Activated CD4-positive, alpha-beta memory T cell treated with anti-CD3 and anti-CD28 coated beads for 36 hours (primary cell): ENCODE measurements at regions not wholly inside any gene's neighbourhood (a gene's known extent, or its start where the extent isn't known, plus 50 kb on each side); places are given as distances from the start of the nearest gene placed in this dataset.

Experiments
- CTCF ChIA-PET: fragments of 350-600 bp; sonication (Branson Sonifier 250); formaldehyde crosslinking; loops from one replicate; lab custom pipeline; 2021; ENCODE audit warnings: antibody characterized with exemption, inconsistent platforms; lab: Charles Lee
- POLR2A ChIA-PET: fragments of 350-600 bp; sonication (Branson Sonifier 250); formaldehyde crosslinking; loops from one replicate; lab custom pipeline; 2021; ENCODE audit warnings: antibody characterized with exemption; lab: Charles Lee
- DNase-seq: peaks from one replicate; pipeline ENCODE4 v3.0.0-alpha.2; 2020
- H3K27ac Mint-ChIP-seq: one replicate; pipeline ENCODE4 v1.8.0; 2021; ENCODE audit warnings: mixed read lengths
- H3K27me3 Mint-ChIP-seq: one replicate; pipeline ENCODE4 v1.8.0; 2021; ENCODE audit warnings: mixed read lengths
- H3K36me3 Mint-ChIP-seq: one replicate; pipeline ENCODE4 v1.8.0; 2021; ENCODE audit warnings: mixed read lengths
- H3K4me1 Mint-ChIP-seq: one replicate; pipeline ENCODE4 v1.8.0; 2021; ENCODE audit warnings: low read depth, mixed read lengths
- H3K4me3 Mint-ChIP-seq: one replicate; pipeline ENCODE4 v1.8.0; 2021; ENCODE audit warnings: mild to moderate bottlenecking, mixed read lengths
- H3K9me3 Mint-ChIP-seq: one replicate; pipeline ENCODE4 v1.8.0; 2021; ENCODE audit warnings: mixed read lengths
- intact Hi-C: fragments of 100-400 bp; cut with micrococcal nuclease; formaldehyde crosslinking; loops from one replicate; pipeline ENCODE4 v1.15.1; 2023

GRCh38 chr18:38350141-38350540 is 784.5 kb upstream of the CELF4 start:
- H3K36me3 Mint-ChIP-seq = no peaks in the 10 kb centered on the region
- POLR2A ChIA-PET = no interaction called here
- H3K4me3 Mint-ChIP-seq = no peak overlapping the region
- no peaks in the 10 kb centered on the region for H3K4me1 Mint-ChIP-seq
- peaks cover 2% of the 10 kb centered on the region for H3K9me3 Mint-ChIP-seq
- H3K27me3 Mint-ChIP-seq = no peaks in the 10 kb centered on the region
- DNase-seq = no peak
- intact Hi-C loops = no loop called here
- CTCF ChIA-PET = no interaction called here
- H3K27ac Mint-ChIP-seq = no peak overlapping the region

DNA sequence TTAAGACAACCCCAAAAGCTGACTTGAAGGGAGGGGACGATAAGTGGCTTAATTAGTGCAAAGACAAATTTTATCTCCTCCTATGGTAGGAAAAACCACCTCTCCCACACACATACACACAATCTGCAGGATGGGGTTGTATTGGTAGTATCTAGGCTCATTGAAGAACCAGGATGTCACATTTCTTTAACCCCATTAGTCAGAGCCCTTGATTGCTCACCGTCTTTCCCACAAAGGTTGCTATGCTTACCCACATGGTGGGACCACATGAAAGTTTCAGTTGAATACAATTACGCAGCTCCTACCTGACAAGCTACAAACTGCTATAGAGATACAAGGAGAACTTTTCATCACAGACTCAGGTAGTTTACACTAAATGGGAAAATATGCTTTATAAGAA is 765.0 kb upstream of the CELF4 start:
- peaks cover 3% of the 10 kb centered on the region for H3K9me3 Mint-ChIP-seq
- H3K36me3 Mint-ChIP-seq = no peaks in the 10 kb centered on the region
- no peak overlapping the region for H3K27ac Mint-ChIP-seq
- CTCF ChIA-PET = no interaction called here
- H3K27me3 Mint-ChIP-seq = no peaks in the 10 kb centered on the region
- intact Hi-C loops = no loop called here
- DNase-seq = no peak
- H3K4me3 Mint-ChIP-seq = no peak overlapping the region
- POLR2A ChIA-PET = no interaction called here
- no peaks in the 10 kb centered on the region for H3K4me1 Mint-ChIP-seq

GRCh38 chr18:38329145-38329544 is 763.5 kb upstream of the CELF4 start:
- ChIA-PET CTCF (no interaction called here), POLR2A (no interaction called here)
- intact Hi-C loops = no loop called here

DNA sequence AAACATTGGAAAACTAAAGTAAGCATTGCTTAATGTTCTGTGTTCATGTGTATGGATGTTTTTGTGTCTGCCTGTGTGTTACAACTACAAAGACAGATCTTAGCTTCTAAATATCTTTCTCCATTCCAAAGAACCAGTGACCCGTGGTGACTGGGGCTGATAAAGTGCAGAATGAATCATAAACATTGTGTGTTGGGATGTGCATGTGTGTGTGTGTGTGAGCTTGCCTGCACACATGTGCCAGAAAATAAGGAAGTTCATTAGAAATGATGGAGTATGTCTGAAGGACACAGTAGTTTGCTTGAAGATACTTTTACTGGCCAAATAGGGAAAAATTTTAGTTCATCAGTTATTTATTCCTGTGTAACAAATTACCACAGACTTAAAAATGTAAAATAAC is 756.6 kb upstream of the CELF4 start:
- Mint-ChIP-seq H3K4me1 (no peaks in the 10 kb centered on the region), H3K27me3 (no peaks in the 10 kb centered on the region)
- intact Hi-C loops = no loop called here

More at GRCh38 chr18:38329145-38329544, 763.5 kb upstream of the CELF4 start:
- Mint-ChIP-seq H3K27ac (no peak overlapping the region), H3K36me3 (no peaks in the 10 kb centered on the region), H3K4me3 (no peak overlapping the region), H3K9me3 (peaks cover 7% of the 10 kb centered on the region), H3K4me1 (no peaks in the 10 kb centered on the region), H3K27me3 (no peaks in the 10 kb centered on the region)
- DNase-seq = no peak

GRCh38 chr18:38321262-38321661 is 755.7 kb upstream of the CELF4 start:
- H3K36me3 Mint-ChIP-seq = no peaks in the 10 kb centered on the region

More for the DNA sequence above, 756.6 kb upstream of the CELF4 start:
- H3K36me3 Mint-ChIP-seq = no peaks in the 10 kb centered on the region
- peaks cover 4% of the 10 kb centered on the region for H3K9me3 Mint-ChIP-seq
- H3K4me3 Mint-ChIP-seq = no peak overlapping the region
- ChIA-PET CTCF (no interaction called here), POLR2A (no interaction called here)
- no peak overlapping the region for H3K27ac Mint-ChIP-seq
- no peak for DNase-seq

GRCh38 chr18:38318416-38318815 is 752.8 kb upstream of the CELF4 start:
- Mint-ChIP-seq H3K4me3 (no peak overlapping the region), H3K4me1 (no peaks in the 10 kb centered on the region), H3K36me3 (no peaks in the 10 kb centered on the region), H3K27me3 (no peaks in the 10 kb centered on the region), H3K9me3 (peaks cover 5% of the 10 kb centered on the region), H3K27ac (no peak overlapping the region)
- ChIA-PET CTCF (no interaction called here), POLR2A (no interaction called here)
- no peak for DNase-seq
- intact Hi-C loops = no loop called here

More at GRCh38 chr18:38321262-38321661, 755.7 kb upstream of the CELF4 start:
- Mint-ChIP-seq H3K27me3 (no peaks in the 10 kb centered on the region), H3K9me3 (peaks cover 4% of the 10 kb centered on the region), H3K27ac (no peak overlapping the region), H3K4me1 (no peaks in the 10 kb centered on the region), H3K4me3 (no peak overlapping the region)
- ChIA-PET CTCF (no interaction called here), POLR2A (no interaction called here)
- intact Hi-C loops = no loop called here
- DNase-seq = no peak

GRCh38 chr18:38313831-38314230 is 748.2 kb upstream of the CELF4 start:
- intact Hi-C loops = no loop called here
- Mint-ChIP-seq H3K36me3 (no peaks in the 10 kb centered on the region), H3K4me3 (no peak overlapping the region), H3K4me1 (no peaks in the 10 kb centered on the region), H3K9me3 (peaks cover 8% of the 10 kb centered on the region), H3K27ac (no peak overlapping the region), H3K27me3 (no peaks in the 10 kb centered on the region)
- ChIA-PET POLR2A (no interaction called here), CTCF (no interaction called here)
- DNase-seq = no peak

DNA sequence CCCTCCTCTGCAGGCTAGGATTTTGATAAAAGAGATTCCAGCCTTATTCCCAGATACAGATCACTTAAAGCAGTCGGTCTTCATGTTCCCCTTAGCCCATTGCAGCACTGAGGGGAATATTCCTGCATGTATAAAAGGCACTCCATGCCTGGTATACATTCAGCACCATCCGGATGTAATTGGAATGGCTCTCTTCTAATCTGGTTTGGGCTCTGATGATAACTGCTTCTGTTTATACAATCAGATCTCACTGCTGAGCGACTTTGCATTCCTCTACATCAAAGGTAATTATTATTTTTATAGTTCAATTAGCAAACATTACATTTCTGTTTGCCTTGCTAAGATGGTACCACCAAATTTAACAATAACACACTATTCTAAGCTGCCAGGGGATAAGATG is 746.9 kb upstream of the CELF4 start:
- Mint-ChIP-seq H3K4me3 (no peak overlapping the region), H3K4me1 (no peaks in the 10 kb centered on the region), H3K36me3 (no peaks in the 10 kb centered on the region), H3K27ac (no peak overlapping the region), H3K9me3 (peaks cover 8% of the 10 kb centered on the region), H3K27me3 (no peaks in the 10 kb centered on the region)
- intact Hi-C loops = no loop called here
- no peak for DNase-seq
- POLR2A ChIA-PET = no interaction called here
- CTCF ChIA-PET = no interaction called here

GRCh38 chr18:38310936-38311335 is 745.3 kb upstream of the CELF4 start:
- peaks cover 8% of the 10 kb centered on the region for H3K9me3 Mint-ChIP-seq
- intact Hi-C loops = no loop called here
- H3K27ac Mint-ChIP-seq = no peak overlapping the region
- no peaks in the 10 kb centered on the region for H3K36me3 Mint-ChIP-seq
- H3K27me3 Mint-ChIP-seq = no peaks in the 10 kb centered on the region
- no peaks in the 10 kb centered on the region for H3K4me1 Mint-ChIP-seq
- no peak for DNase-seq
- ChIA-PET CTCF (no interaction called here), POLR2A (no interaction called here)
- no peak overlapping the region for H3K4me3 Mint-ChIP-seq

DNA sequence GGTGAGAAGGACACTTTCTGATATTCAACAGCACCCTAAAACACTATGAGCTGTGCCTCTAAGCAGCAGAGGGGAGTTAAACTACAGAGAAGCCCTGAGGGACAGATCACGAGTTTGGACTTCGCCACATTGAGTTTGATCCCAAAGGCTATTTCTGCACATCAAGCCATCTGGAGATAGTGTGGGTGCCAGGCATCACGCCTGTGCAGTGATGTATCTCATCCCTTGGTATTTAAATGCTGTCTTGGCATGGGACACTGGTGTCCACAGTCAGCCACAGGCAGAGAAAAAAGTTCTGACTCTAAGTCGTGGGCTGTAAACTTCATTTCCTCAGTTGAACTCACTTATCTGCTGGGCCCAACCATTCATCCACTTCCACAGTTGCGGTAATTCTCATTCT is 742.3 kb upstream of the CELF4 start:
- no peaks in the 10 kb centered on the region for H3K4me1 Mint-ChIP-seq
- peaks cover 7% of the 10 kb centered on the region for H3K9me3 Mint-ChIP-seq
- intact Hi-C loops = no loop called here
- no peak overlapping the region for H3K27ac Mint-ChIP-seq
- POLR2A ChIA-PET = no interaction called here
- no peak for DNase-seq
- H3K4me3 Mint-ChIP-seq = no peak overlapping the region
- CTCF ChIA-PET = no interaction called here
- no peaks in the 10 kb centered on the region for H3K36me3 Mint-ChIP-seq
- H3K27me3 Mint-ChIP-seq = no peaks in the 10 kb centered on the region

DNA sequence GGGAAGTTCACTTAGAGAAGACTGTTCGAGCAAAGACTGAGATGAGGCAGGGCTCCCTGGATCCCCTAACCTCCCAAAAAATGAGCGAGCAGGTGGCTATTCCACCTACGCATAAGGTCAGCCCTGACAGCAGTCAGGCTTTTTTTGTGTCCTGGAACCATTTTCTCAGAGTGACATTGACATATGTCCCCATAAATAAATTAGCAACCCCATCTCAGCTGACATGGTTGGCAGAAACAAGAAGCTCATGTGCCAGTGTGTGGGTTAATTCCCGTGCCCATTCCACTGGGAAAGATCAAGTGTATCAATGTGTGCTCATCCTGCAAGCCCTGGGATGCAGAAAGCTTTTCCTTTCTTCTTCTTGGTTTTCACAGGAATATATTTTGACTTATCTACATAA is 740.4 kb upstream of the CELF4 start:
- Mint-ChIP-seq H3K36me3 (no peaks in the 10 kb centered on the region), H3K4me3 (no peak overlapping the region), H3K4me1 (no peaks in the 10 kb centered on the region), H3K9me3 (peaks cover 9% of the 10 kb centered on the region), H3K27me3 (no peaks in the 10 kb centered on the region), H3K27ac (no peak overlapping the region)
- no peak for DNase-seq
- ChIA-PET POLR2A (no interaction called here), CTCF (no interaction called here)
- intact Hi-C loops = no loop called here

- H3K27ac Mint-ChIP-seq = no peak overlapping the region
- no peak for DNase-seq
- H3K4me1 Mint-ChIP-seq = no peaks in the 10 kb centered on the region
- no peaks in the 10 kb centered on the region for H3K27me3 Mint-ChIP-seq
- ChIA-PET POLR2A (no interaction called here), CTCF (no interaction called here)
- H3K9me3 Mint-ChIP-seq = peaks cover 11% of the 10 kb centered on the region
- no peak overlapping the region for H3K4me3 Mint-ChIP-seq
- no peaks in the 10 kb centered on the region for H3K36me3 Mint-ChIP-seq
- intact Hi-C loops = no loop called here
These were observed 736.0 kb upstream of the CELF4 start for GRCh38 chr18:38301621-38302020.

GRCh38 chr18:38297910-38298309 is 732.3 kb upstream of the CELF4 start:
- no peaks in the 10 kb centered on the region for H3K27me3 Mint-ChIP-seq
- no peak for DNase-seq

GRCh38 chr18:38290229-38290628 is 724.6 kb upstream of the CELF4 start:
- no peaks in the 10 kb centered on the region for H3K36me3 Mint-ChIP-seq
- H3K9me3 Mint-ChIP-seq = peaks cover 10% of the 10 kb centered on the region
- DNase-seq = no peak
- ChIA-PET CTCF (no interaction called here), POLR2A (no interaction called here)
- no peaks in the 10 kb centered on the region for H3K4me1 Mint-ChIP-seq
- no peaks in the 10 kb centered on the region for H3K27me3 Mint-ChIP-seq
- H3K27ac Mint-ChIP-seq = no peak overlapping the region
- H3K4me3 Mint-ChIP-seq = no peak overlapping the region
- intact Hi-C loops = no loop called here

More at GRCh38 chr18:38297910-38298309, 732.3 kb upstream of the CELF4 start:
- H3K36me3 Mint-ChIP-seq = no peaks in the 10 kb centered on the region
- ChIA-PET POLR2A (no interaction called here), CTCF (no interaction called here)
- no peak overlapping the region for H3K27ac Mint-ChIP-seq
- intact Hi-C loops = no loop called here
- H3K9me3 Mint-ChIP-seq = peaks cover 7% of the 10 kb centered on the region
- no peak overlapping the region for H3K4me3 Mint-ChIP-seq
- no peaks in the 10 kb centered on the region for H3K4me1 Mint-ChIP-seq
